H1 (cell line): ENCODE measurements at regions not wholly inside any gene's neighbourhood (a gene's known extent, or its start where the extent isn't known, plus 50 kb on each side); places are given as distances from the start of the nearest gene placed in this dataset.

Source experiments
- BRCA1 ChIP-seq: IDR thresholded peaks from 2 replicates; pipeline ENCODE4 v1.6.1; 2012; ENCODE audit warnings: low read depth, low read length, improper control_type of control experiment
- HDAC2 ChIP-seq, 2 experiments: fragments of 300-600 bp in 1 of 2; sonication (generic) in 1 of 2; IDR thresholded peaks; 2 replicates each; pipeline ENCODE4 v1.6.1; 2011 to 2012; ENCODE audit warnings: low read depth in 2 of 2, low read length in 2 of 2, mild to moderate bottlenecking in 2 of 2, moderate library complexity in 2 of 2, borderline replicate concordance in 1 of 2, inconsistent platforms in 1 of 2
- NANOG ChIP-seq: IDR thresholded peaks from 2 replicates; pipeline ENCODE4 v1.6.1; 2011; ENCODE audit warnings: low read length, low read depth, mild to moderate bottlenecking, inconsistent platforms; ENCODE audit not compliant: insufficient read depth, poor library complexity, severe bottlenecking
- TF ChIP-seq, protein P1 (sequence below): fragments of 300-600 bp; sonication (generic); IDR thresholded peaks from 2 replicates; pipeline ENCODE4 v1.7.1; 2012; ENCODE audit warnings: low read length, moderate library complexity, mild to moderate bottlenecking, inconsistent platforms; ENCODE audit not compliant: insufficient replicate concordance

DNA sequence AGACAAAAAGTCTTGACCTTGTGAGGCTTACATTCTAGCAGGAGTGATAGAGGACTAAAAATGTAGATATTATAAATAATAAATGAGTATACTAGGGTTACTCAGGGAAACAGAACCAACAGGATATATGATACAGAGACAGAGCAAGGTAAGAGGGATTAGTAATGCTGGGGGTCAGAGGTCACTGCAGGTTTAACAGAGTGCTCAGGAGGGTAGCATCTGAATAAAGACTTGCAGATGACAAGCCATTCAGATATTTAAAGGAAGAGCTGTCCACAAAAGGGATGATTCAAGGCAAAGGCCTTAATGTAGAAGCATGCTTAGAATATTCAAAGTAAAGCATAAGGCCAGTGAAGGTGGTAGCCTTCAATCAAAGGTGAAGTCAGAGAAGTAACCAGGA lies 65.6 kb upstream of the SEMA6A start (continued):
- TF ChIP-seq, protein P1, sequence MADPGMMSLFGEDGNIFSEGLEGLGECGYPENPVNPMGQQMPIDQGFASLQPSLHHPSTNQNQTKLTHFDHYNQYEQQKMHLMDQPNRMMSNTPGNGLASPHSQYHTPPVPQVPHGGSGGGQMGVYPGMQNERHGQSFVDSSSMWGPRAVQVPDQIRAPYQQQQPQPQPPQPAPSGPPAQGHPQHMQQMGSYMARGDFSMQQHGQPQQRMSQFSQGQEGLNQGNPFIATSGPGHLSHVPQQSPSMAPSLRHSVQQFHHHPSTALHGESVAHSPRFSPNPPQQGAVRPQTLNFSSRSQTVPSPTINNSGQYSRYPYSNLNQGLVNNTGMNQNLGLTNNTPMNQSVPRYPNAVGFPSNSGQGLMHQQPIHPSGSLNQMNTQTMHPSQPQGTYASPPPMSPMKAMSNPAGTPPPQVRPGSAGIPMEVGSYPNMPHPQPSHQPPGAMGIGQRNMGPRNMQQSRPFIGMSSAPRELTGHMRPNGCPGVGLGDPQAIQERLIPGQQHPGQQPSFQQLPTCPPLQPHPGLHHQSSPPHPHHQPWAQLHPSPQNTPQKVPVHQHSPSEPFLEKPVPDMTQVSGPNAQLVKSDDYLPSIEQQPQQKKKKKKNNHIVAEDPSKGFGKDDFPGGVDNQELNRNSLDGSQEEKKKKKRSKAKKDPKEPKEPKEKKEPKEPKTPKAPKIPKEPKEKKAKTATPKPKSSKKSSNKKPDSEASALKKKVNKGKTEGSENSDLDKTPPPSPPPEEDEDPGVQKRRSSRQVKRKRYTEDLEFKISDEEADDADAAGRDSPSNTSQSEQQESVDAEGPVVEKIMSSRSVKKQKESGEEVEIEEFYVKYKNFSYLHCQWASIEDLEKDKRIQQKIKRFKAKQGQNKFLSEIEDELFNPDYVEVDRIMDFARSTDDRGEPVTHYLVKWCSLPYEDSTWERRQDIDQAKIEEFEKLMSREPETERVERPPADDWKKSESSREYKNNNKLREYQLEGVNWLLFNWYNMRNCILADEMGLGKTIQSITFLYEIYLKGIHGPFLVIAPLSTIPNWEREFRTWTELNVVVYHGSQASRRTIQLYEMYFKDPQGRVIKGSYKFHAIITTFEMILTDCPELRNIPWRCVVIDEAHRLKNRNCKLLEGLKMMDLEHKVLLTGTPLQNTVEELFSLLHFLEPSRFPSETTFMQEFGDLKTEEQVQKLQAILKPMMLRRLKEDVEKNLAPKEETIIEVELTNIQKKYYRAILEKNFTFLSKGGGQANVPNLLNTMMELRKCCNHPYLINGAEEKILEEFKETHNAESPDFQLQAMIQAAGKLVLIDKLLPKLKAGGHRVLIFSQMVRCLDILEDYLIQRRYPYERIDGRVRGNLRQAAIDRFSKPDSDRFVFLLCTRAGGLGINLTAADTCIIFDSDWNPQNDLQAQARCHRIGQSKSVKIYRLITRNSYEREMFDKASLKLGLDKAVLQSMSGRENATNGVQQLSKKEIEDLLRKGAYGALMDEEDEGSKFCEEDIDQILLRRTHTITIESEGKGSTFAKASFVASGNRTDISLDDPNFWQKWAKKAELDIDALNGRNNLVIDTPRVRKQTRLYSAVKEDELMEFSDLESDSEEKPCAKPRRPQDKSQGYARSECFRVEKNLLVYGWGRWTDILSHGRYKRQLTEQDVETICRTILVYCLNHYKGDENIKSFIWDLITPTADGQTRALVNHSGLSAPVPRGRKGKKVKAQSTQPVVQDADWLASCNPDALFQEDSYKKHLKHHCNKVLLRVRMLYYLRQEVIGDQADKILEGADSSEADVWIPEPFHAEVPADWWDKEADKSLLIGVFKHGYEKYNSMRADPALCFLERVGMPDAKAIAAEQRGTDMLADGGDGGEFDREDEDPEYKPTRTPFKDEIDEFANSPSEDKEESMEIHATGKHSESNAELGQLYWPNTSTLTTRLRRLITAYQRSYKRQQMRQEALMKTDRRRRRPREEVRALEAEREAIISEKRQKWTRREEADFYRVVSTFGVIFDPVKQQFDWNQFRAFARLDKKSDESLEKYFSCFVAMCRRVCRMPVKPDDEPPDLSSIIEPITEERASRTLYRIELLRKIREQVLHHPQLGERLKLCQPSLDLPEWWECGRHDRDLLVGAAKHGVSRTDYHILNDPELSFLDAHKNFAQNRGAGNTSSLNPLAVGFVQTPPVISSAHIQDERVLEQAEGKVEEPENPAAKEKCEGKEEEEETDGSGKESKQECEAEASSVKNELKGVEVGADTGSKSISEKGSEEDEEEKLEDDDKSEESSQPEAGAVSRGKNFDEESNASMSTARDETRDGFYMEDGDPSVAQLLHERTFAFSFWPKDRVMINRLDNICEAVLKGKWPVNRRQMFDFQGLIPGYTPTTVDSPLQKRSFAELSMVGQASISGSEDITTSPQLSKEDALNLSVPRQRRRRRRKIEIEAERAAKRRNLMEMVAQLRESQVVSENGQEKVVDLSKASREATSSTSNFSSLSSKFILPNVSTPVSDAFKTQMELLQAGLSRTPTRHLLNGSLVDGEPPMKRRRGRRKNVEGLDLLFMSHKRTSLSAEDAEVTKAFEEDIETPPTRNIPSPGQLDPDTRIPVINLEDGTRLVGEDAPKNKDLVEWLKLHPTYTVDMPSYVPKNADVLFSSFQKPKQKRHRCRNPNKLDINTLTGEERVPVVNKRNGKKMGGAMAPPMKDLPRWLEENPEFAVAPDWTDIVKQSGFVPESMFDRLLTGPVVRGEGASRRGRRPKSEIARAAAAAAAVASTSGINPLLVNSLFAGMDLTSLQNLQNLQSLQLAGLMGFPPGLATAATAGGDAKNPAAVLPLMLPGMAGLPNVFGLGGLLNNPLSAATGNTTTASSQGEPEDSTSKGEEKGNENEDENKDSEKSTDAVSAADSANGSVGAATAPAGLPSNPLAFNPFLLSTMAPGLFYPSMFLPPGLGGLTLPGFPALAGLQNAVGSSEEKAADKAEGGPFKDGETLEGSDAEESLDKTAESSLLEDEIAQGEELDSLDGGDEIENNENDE, result no peak
- TF ChIP-seq BRCA1 (no peak), NANOG (no peak), HDAC2 (IDR thresholded peaks at IDR 0.05; ENCODE audit: borderline replicate concordance in 1 of 2, low read depth in 2 of 2, low read length in 2 of 2) (no peak)
